ENCODE measurements at regions not wholly inside any gene's neighbourhood (a gene's known extent, or its start where the extent isn't known, plus 50 kb on each side); places are given as distances from the start of the nearest gene placed in this dataset.

DNA sequence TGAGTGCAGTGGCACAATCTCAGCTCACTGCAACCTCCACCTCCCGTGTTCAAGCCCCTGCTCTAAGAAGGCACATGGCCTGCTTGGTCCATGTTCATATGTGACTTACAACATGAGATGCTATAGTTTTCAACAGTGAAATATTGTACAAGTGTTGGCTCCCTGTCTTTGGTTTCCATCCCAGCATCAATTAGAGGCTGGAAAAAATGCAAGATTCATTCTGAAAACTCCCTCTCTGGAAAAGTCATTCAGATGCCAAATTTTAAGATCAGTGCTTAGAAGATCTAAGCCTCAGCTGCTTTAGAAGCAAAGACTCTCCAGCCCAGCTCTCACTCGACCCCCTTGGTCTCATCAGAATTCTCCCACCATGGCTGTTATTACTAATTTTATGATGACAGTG, 398.9 kb downstream of the KIF16B start:
- no peaks in the 10 kb centered on the region for H3K36me3 ChIP-seq (ENCODE audit: control insufficient read depth in 2 of 2, insufficient read depth in 2 of 2, low read length in 1 of 2)
- ATAC-seq (no peak), FAIRE-seq (no peak), DNase-seq (ENCODE audit: low read depth, low spot score) (no peak)
- H3K4me2 ChIP-seq (ENCODE audit: control insufficient read depth, insufficient read depth), result no peak overlapping the region
- ChIA-PET SMC1A (ENCODE audit: uncharacterized antibody, unreplicated experiment) (interaction anchor here (1.3 kb wide), 1 partner anchor 16 kb away, joined by 3 read pairs; no protein-coding TSS in a partner anchor), RAD21 (ENCODE audit: unreplicated experiment) (no interaction called here), CTCF (interaction anchor here (1.3 kb wide), 1 partner anchor 8 kb away, joined by 3 read pairs; no protein-coding TSS in a partner anchor), POLR2A (interaction anchor here (0.9 kb wide), 1 partner anchor 31 kb away, joined by 4 read pairs; no protein-coding TSS in a partner anchor)
- no peaks in the 10 kb centered on the region for H3K79me2 ChIP-seq (ENCODE audit: control insufficient read depth, insufficient read depth, low read length)
- no peak overlapping the region for H3K4me3 ChIP-seq
- intact Hi-C loops (cut with micrococcal nuclease; ENCODE audit: unreplicated experiment), result no loop called here
- no peak overlapping the region for H3K9ac ChIP-seq (ENCODE audit: control insufficient read depth, insufficient read depth, low read length)
- TF ChIP-seq, protein P1, sequence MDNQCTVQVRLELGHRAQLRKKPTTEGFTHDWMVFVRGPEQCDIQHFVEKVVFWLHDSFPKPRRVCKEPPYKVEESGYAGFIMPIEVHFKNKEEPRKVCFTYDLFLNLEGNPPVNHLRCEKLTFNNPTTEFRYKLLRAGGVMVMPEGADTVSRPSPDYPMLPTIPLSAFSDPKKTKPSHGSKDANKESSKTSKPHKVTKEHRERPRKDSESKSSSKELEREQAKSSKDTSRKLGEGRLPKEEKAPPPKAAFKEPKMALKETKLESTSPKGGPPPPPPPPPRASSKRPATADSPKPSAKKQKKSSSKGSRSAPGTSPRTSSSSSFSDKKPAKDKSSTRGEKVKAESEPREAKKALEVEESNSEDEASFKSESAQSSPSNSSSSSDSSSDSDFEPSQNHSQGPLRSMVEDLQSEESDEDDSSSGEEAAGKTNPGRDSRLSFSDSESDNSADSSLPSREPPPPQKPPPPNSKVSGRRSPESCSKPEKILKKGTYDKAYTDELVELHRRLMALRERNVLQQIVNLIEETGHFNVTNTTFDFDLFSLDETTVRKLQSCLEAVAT (IDR thresholded peaks at IDR 0.05), result no peak
- no peak for TF ChIP-seq RB1 (IDR thresholded peaks at IDR 0.05; ENCODE audit: borderline replicate concordance)
- TF ChIP-seq IKZF1 (conservative IDR thresholded peaks at IDR 0.05), result no peak
- TF ChIP-seq TCF3 (IDR thresholded peaks at IDR 0.05; ENCODE audit: borderline replicate concordance, insufficient read depth, low read depth, low read length), result no peak
- TF ChIP-seq PAX8 (IDR thresholded peaks at IDR 0.05), result no peak
- no peak for TF ChIP-seq JUND (IDR thresholded peaks at IDR 0.05; ENCODE audit: low read depth, low read length)
- TF ChIP-seq SP1 (IDR thresholded peaks at IDR 0.05; ENCODE audit: low read depth, low read length), result no peak
- in situ Hi-C loops (cut with MboI), result no loop called here
- BruUV-seq (replicated peaks), result no TSS peak
- H3K27ac ChIP-seq (ENCODE audit: control insufficient read depth, insufficient read depth), result no peak overlapping the region
- 8% methylated on average over 2 of the region's 2 CpGs for WGBS (ENCODE audit: insufficient coverage, insufficient replicate concordance, low lambda C conversion rate, missing lambda C conversion rate)
- no peaks in the 10 kb centered on the region; a peak in 1 of 4 replicates for H3K27me3 ChIP-seq (replicated peaks in 1 of 2; ENCODE audit: control insufficient read depth in 2 of 2, insufficient read depth in 2 of 2, low read length in 1 of 2)
- no peaks in the 10 kb centered on the region; the same call in 2 of the 3 replicates for H3K9me3 ChIP-seq (replicated peaks; ENCODE audit: control insufficient read depth, insufficient read depth, low read length)
- H2AFZ ChIP-seq (ENCODE audit: control insufficient read depth, low read depth, low read length), result no peak overlapping the region
- no peaks in the 10 kb centered on the region for H4K20me1 ChIP-seq (ENCODE audit: control insufficient read depth, insufficient read depth)
- no peaks in the 10 kb centered on the region for H3K4me1 ChIP-seq (ENCODE audit: control insufficient read depth, insufficient read depth, low read length)

DNA sequence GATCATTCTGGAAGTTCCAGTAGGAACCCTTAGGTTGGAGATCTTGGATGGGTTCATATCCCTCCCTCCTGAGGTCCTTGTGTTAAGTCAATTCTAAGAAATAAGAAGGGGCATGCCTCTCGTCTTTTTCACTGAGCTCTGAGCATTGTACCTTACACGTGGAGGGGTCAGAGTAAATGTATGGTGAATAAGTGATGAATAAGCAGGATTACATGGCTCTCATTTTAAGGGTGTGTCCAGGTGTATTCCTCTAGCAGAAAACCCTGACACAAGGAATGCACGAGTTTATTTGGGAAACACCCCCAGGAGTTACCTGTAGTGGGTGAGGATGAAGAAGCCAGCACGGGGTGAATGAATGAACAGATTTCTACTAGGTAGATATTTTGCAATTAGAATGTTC, 400.2 kb downstream of the KIF16B start:
- ATAC-seq (no peak), FAIRE-seq (no peak), DNase-seq (ENCODE audit: low read depth, low spot score) (no peak)
- ChIA-PET SMC1A (ENCODE audit: uncharacterized antibody, unreplicated experiment) (no interaction called here), CTCF (no interaction called here), POLR2A (no interaction called here), RAD21 (ENCODE audit: unreplicated experiment) (no interaction called here)
- no peaks in the 10 kb centered on the region; a peak in 1 of 4 replicates for H3K27me3 ChIP-seq (replicated peaks in 1 of 2; ENCODE audit: control insufficient read depth in 2 of 2, insufficient read depth in 2 of 2, low read length in 1 of 2)
- H3K27ac ChIP-seq (ENCODE audit: control insufficient read depth, insufficient read depth), result no peak overlapping the region
- H3K4me3 ChIP-seq, result no peak overlapping the region
- no peak overlapping the region for H2AFZ ChIP-seq (ENCODE audit: control insufficient read depth, low read depth, low read length)
- no peaks in the 10 kb centered on the region for H3K79me2 ChIP-seq (ENCODE audit: control insufficient read depth, insufficient read depth, low read length)
- H3K9me3 ChIP-seq (replicated peaks; ENCODE audit: control insufficient read depth, insufficient read depth, low read length), result no peaks in the 10 kb centered on the region; the same call in 2 of the 3 replicates
- no peaks in the 10 kb centered on the region for H3K36me3 ChIP-seq (ENCODE audit: control insufficient read depth in 2 of 2, insufficient read depth in 2 of 2, low read length in 1 of 2)
- H3K4me1 ChIP-seq (ENCODE audit: control insufficient read depth, insufficient read depth, low read length), result no peaks in the 10 kb centered on the region
- no peak overlapping the region for H3K9ac ChIP-seq (ENCODE audit: control insufficient read depth, insufficient read depth, low read length)
- H3K4me2 ChIP-seq (ENCODE audit: control insufficient read depth, insufficient read depth), result no peak overlapping the region
- in situ Hi-C loops (cut with MboI) (no loop called here), intact Hi-C loops (cut with micrococcal nuclease; ENCODE audit: unreplicated experiment) (no loop called here)
- 16% methylated on average over 4 of the region's 4 CpGs for WGBS (ENCODE audit: insufficient coverage, insufficient replicate concordance, low lambda C conversion rate, missing lambda C conversion rate)
- no peaks in the 10 kb centered on the region for H4K20me1 ChIP-seq (ENCODE audit: control insufficient read depth, insufficient read depth)
- BruUV-seq (replicated peaks), result no TSS peak
- TF ChIP-seq NRF1 (conservative IDR thresholded peaks at IDR 0.05; ENCODE audit: low read depth, low read length) (no peak), ZNF622 (IDR thresholded peaks at IDR 0.05) (no peak), ZNF384 (IDR thresholded peaks at IDR 0.05; ENCODE audit: borderline replicate concordance, low read depth, low read length) (no peak), PAX5 (IDR thresholded peaks at IDR 0.05; ENCODE audit: borderline replicate concordance, low read depth, low read length) (no peak), POLR2AphosphoS2 (IDR thresholded peaks at IDR 0.05; ENCODE audit: low read depth, low read length) (no peak), TBL1XR1 (IDR thresholded peaks at IDR 0.05; ENCODE audit: low read depth, low read length) (no peak), SRF (IDR thresholded peaks at IDR 0.05; ENCODE audit: low read depth in 2 of 2, low read length in 2 of 2) (no peak)
- TF ChIP-seq, protein P2, sequence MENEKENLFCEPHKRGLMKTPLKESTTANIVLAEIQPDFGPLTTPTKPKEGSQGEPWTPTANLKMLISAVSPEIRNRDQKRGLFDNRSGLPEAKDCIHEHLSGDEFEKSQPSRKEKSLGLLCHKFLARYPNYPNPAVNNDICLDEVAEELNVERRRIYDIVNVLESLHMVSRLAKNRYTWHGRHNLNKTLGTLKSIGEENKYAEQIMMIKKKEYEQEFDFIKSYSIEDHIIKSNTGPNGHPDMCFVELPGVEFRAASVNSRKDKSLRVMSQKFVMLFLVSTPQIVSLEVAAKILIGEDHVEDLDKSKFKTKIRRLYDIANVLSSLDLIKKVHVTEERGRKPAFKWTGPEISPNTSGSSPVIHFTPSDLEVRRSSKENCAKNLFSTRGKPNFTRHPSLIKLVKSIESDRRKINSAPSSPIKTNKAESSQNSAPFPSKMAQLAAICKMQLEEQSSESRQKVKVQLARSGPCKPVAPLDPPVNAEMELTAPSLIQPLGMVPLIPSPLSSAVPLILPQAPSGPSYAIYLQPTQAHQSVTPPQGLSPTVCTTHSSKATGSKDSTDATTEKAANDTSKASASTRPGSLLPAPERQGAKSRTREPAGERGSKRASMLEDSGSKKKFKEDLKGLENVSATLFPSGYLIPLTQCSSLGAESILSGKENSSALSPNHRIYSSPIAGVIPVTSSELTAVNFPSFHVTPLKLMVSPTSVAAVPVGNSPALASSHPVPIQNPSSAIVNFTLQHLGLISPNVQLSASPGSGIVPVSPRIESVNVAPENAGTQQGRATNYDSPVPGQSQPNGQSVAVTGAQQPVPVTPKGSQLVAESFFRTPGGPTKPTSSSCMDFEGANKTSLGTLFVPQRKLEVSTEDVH (IDR thresholded peaks at IDR 0.05; ENCODE audit: low read depth, partially characterized antibody), result no peak
